ENCODE measurements at regions not wholly inside any gene's neighbourhood (a gene's known extent, or its start where the extent isn't known, plus 50 kb on each side); places are given as distances from the start of the nearest gene placed in this dataset.

- ATAC-seq (ENCODE audit: low read depth), result no peak
- H2BK120ac ChIP-seq (ENCODE audit: low read depth, low read length), result no peak overlapping the region
- H4K5ac ChIP-seq (ENCODE audit: low read depth, low read length), result no peak overlapping the region
- H3K4me2 ChIP-seq (ENCODE audit: low read depth, low read length), result no peak overlapping the region
- no peak overlapping the region for H2AK9ac ChIP-seq (replicated peaks; ENCODE audit: low read depth, low read length, poor library complexity)
- no CpG with 5 or more reads among the region's 4 CpGs for WGBS, 2 experiments (ENCODE audit: extremely low coverage in 2 of 2, insufficient read length in 1 of 2)
- no peak overlapping the region for H2BK15ac ChIP-seq (ENCODE audit: low read depth, low read length)
- no peak overlapping the region for H2BK5ac ChIP-seq (ENCODE audit: low read depth, low read length, poor library complexity, severe bottlenecking)
- H3K27me3 ChIP-seq (ENCODE audit: control insufficient read depth, insufficient read depth, low read length), result no peaks in the 10 kb centered on the region
- ChIA-PET POLR2A (ENCODE audit: unreplicated experiment) (no interaction called here), CTCF (interaction anchor here (1.1 to 1.2 kb wide), 2 partner anchors 9 to 16 kb away, joined by 3 read pairs; no protein-coding TSS in a partner anchor)
- in situ Hi-C loops (cut with MboI; ENCODE audit: low sequenced_read_pairs) (no loop called here), intact Hi-C loops (cut with micrococcal nuclease) (no loop called here), dilution Hi-C loops (cut with HindIII; ENCODE audit: low sequenced_read_pairs, unreplicated experiment) (no loop called here)
- no peaks in the 10 kb centered on the region for H4K20me1 ChIP-seq (ENCODE audit: insufficient read depth, low read length)
- H3K9me1 ChIP-seq (ENCODE audit: insufficient read depth, low read length), result no peaks in the 10 kb centered on the region
- H3K4me3 ChIP-seq (ENCODE audit: insufficient read depth, low read depth, low read length), result no peak overlapping the region
- no peaks in the 10 kb centered on the region for H3K4me1 ChIP-seq (ENCODE audit: control insufficient read depth, insufficient read depth, low read length)
- DNase-seq, result no peak
- no peaks in the 10 kb centered on the region; the same call in 1 of the 2 replicates for H3K9me3 ChIP-seq (ENCODE audit: control insufficient read depth, insufficient read depth, low read length)
- no peak overlapping the region for H3K4ac ChIP-seq (ENCODE audit: low read depth, low read length)
- no peak overlapping the region for H2BK20ac ChIP-seq (ENCODE audit: low read depth, low read length)
- no peaks in the 10 kb centered on the region for H3K79me1 ChIP-seq (ENCODE audit: low read depth in 1 of 2, low read length in 2 of 2)
- no peak overlapping the region for H3K23ac ChIP-seq (ENCODE audit: low read depth, low read length)
- no TSS peak for BruUV-seq (replicated peaks)
- H3K56ac ChIP-seq (ENCODE audit: extremely low read depth, insufficient read depth, low read length), result no peak overlapping the region
- H3K27ac ChIP-seq (ENCODE audit: insufficient read depth, low read length), result no peak overlapping the region
- H3K9ac ChIP-seq (ENCODE audit: low read depth, low read length), result no peak overlapping the region
- TF ChIP-seq, protein P1, sequence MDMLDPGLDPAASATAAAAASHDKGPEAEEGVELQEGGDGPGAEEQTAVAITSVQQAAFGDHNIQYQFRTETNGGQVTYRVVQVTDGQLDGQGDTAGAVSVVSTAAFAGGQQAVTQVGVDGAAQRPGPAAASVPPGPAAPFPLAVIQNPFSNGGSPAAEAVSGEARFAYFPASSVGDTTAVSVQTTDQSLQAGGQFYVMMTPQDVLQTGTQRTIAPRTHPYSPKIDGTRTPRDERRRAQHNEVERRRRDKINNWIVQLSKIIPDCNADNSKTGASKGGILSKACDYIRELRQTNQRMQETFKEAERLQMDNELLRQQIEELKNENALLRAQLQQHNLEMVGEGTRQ (IDR thresholded peaks at IDR 0.05; ENCODE audit: low read depth, low read length), result no peak
- TF ChIP-seq BHLHE40 (IDR thresholded peaks at IDR 0.05; ENCODE audit: low read depth, low read length), result no peak
- no peak for TF ChIP-seq FOS (IDR thresholded peaks at IDR 0.05; ENCODE audit: low read depth, low read length)
- TF ChIP-seq, protein P2, sequence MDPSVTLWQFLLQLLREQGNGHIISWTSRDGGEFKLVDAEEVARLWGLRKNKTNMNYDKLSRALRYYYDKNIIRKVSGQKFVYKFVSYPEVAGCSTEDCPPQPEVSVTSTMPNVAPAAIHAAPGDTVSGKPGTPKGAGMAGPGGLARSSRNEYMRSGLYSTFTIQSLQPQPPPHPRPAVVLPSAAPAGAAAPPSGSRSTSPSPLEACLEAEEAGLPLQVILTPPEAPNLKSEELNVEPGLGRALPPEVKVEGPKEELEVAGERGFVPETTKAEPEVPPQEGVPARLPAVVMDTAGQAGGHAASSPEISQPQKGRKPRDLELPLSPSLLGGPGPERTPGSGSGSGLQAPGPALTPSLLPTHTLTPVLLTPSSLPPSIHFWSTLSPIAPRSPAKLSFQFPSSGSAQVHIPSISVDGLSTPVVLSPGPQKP (IDR thresholded peaks at IDR 0.05; ENCODE audit: borderline replicate concordance, low read depth, low read length), result no peak
- no peak for TF ChIP-seq MAZ (IDR thresholded peaks at IDR 0.05; ENCODE audit: borderline replicate concordance, low read depth, low read length)
- no peak for TF ChIP-seq RCOR1 (IDR thresholded peaks at IDR 0.05; ENCODE audit: insufficient replicate concordance, low read length)
- no peak for TF ChIP-seq MXI1 (IDR thresholded peaks at IDR 0.05; ENCODE audit: borderline replicate concordance, low read depth, low read length)
- TF ChIP-seq MAFK (IDR thresholded peaks at IDR 0.05; ENCODE audit: low read depth, low read length), result no peak
- TF ChIP-seq NFE2L2 (IDR thresholded peaks at IDR 0.05; ENCODE audit: low read depth, low read length), result no peak
- TF ChIP-seq RAD21 (IDR thresholded peaks at IDR 0.05; ENCODE audit: low read length), result no peak
- H3K14ac ChIP-seq (replicated peaks; ENCODE audit: low read depth, low read length), result no peak overlapping the region
- no peak overlapping the region for H2AFZ ChIP-seq (replicated peaks; ENCODE audit: low read length, poor library complexity)
- H3K18ac ChIP-seq (ENCODE audit: low read depth, low read length), result no peak overlapping the region
- H3K36me3 ChIP-seq (ENCODE audit: control insufficient read depth, insufficient read depth, low read length), result no peaks in the 10 kb centered on the region
- no peak overlapping the region for H2AK5ac ChIP-seq (ENCODE audit: low read depth, low read length)
- no peak overlapping the region for H4K8ac ChIP-seq (ENCODE audit: low read depth in 2 of 2, low read length in 2 of 2)
- H4K91ac ChIP-seq (ENCODE audit: insufficient read depth, low read depth, low read length), result no peak overlapping the region
Measured at GRCh38 chr9:84412654-84413053, 72.1 kb upstream of the SLC28A3 start.

All from IMR-90 (cell line).